ENCODE measurements at regions not wholly inside any gene's neighbourhood (a gene's known extent, or its start where the extent isn't known, plus 50 kb on each side); places are given as distances from the start of the nearest gene placed in this dataset.

GRCh38 chr21:35559128-35559828 lies 501.0 kb downstream of the SETD4 start (continued):
- TF ChIP-seq, protein P1, sequence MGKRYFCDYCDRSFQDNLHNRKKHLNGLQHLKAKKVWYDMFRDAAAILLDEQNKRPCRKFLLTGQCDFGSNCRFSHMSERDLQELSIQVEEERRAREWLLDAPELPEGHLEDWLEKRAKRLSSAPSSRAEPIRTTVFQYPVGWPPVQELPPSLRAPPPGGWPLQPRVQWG (CRISPR knock-in tag; IDR thresholded peaks at IDR 0.05; ENCODE audit: borderline replicate concordance, low read depth): no peak

- POLR2A ChIA-PET: no interaction called here
- BruUV-seq (replicated peaks): no TSS peak
- TF ChIP-seq ATF2 (CRISPR knock-in tag; IDR thresholded peaks at IDR 0.05) (no peak), ZSCAN20 (CRISPR knock-in tag; IDR thresholded peaks at IDR 0.05; ENCODE audit: borderline replicate concordance) (no peak), MED8 (CRISPR knock-in tag; IDR thresholded peaks at IDR 0.05; ENCODE audit: insufficient replicate concordance) (no peak), ZNF572 (CRISPR knock-in tag; IDR thresholded peaks at IDR 0.05) (no peak), NCOA2 (CRISPR knock-in tag; IDR thresholded peaks at IDR 0.05) (no peak), SP1 (IDR thresholded peaks at IDR 0.05) (no peak), SP1 (CRISPR knock-in tag; IDR thresholded peaks at IDR 0.05) (no peak), CC2D1A (CRISPR knock-in tag; IDR thresholded peaks at IDR 0.05) (no peak), ZNF772 (CRISPR knock-in tag; IDR thresholded peaks at IDR 0.05) (no peak), RXRB (CRISPR knock-in tag; IDR thresholded peaks at IDR 0.05; ENCODE audit: borderline replicate concordance) (no peak), SP4 (CRISPR knock-in tag; IDR thresholded peaks at IDR 0.05) (no peak)
- TF ChIP-seq, protein P2, sequence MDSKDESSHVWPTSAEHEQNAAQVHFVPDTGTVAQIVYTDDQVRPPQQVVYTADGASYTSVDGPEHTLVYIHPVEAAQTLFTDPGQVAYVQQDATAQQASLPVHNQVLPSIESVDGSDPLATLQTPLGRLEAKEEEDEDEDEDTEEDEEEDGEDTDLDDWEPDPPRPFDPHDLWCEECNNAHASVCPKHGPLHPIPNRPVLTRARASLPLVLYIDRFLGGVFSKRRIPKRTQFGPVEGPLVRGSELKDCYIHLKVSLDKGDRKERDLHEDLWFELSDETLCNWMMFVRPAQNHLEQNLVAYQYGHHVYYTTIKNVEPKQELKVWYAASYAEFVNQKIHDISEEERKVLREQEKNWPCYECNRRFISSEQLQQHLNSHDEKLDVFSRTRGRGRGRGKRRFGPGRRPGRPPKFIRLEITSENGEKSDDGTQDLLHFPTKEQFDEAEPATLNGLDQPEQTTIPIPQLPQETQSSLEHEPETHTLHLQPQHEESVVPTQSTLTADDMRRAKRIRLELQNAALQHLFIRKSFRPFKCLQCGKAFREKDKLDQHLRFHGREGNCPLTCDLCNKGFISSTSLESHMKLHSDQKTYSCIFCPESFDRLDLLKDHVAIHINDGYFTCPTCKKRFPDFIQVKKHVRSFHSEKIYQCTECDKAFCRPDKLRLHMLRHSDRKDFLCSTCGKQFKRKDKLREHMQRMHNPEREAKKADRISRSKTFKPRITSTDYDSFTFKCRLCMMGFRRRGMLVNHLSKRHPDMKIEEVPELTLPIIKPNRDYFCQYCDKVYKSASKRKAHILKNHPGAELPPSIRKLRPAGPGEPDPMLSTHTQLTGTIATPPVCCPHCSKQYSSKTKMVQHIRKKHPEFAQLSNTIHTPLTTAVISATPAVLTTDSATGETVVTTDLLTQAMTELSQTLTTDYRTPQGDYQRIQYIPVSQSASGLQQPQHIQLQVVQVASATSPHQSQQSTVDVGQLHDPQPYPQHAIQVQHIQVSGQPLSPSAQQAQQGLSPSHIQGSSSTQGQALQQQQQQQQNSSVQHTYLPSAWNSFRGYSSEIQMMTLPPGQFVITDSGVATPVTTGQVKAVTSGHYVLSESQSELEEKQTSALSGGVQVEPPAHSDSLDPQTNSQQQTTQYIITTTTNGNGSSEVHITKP (CRISPR knock-in tag; IDR thresholded peaks at IDR 0.05; ENCODE audit: low read depth): no peak
Observed at GRCh38 chr21:35556536-35556935, 503.8 kb downstream of the SETD4 start.

More at GRCh38 chr21:35556536-35556935, 503.8 kb downstream of the SETD4 start:
- intact Hi-C loops (cut with micrococcal nuclease; ENCODE audit: unreplicated experiment): no loop called here
- WGBS (ENCODE audit: low lambda C conversion rate): 12% methylated on average over 2 of the region's 2 CpGs
- H3K36me3 ChIP-seq (replicated peaks in 1 of 2; ENCODE audit: control insufficient read depth in 1 of 2, insufficient read depth in 2 of 2, low read length in 2 of 2): no peaks in the 10 kb centered on the region
- no peaks in the 10 kb centered on the region for H3K4me1 ChIP-seq (ENCODE audit: insufficient read depth, low read length)
- no peak overlapping the region for H3K27ac ChIP-seq (ENCODE audit: extremely low read length, insufficient read depth, low read length)
- H3K9me3 ChIP-seq (ENCODE audit: low read length): no peaks in the 10 kb centered on the region
- no peak overlapping the region for H3K4me2 ChIP-seq (ENCODE audit: low read depth, low read length)
- H4K20me1 ChIP-seq (ENCODE audit: insufficient read depth, low read length): no peaks in the 10 kb centered on the region
- no peak for DNase-seq (ENCODE audit: low spot score)
- H3K4me3 ChIP-seq (replicated peaks in 1 of 3; ENCODE audit: insufficient read depth in 1 of 3, low read depth in 2 of 3, low read length in 3 of 3): no peak overlapping the region
- ATAC-seq: no peak
- in situ Hi-C loops (cut with HindIII; ENCODE audit: extremely low pct_ligation_motif_present, low pct_unique_long_range_greater_than_20kb): no loop called here
- no peak overlapping the region for H2AFZ ChIP-seq (ENCODE audit: low read length)
- CTCF ChIA-PET (ENCODE audit: low intra/inter-chr PET ratio, low total read pairs): no interaction called here
- no peaks in the 10 kb centered on the region for H3K27me3 ChIP-seq (ENCODE audit: control insufficient read depth in 1 of 2, insufficient read depth in 2 of 2, low read length in 2 of 2)
- H3K9ac ChIP-seq (ENCODE audit: insufficient read depth, low read depth, low read length): no peak overlapping the region
- H3K79me2 ChIP-seq (ENCODE audit: insufficient read depth, low read length): no peaks in the 10 kb centered on the region
- FAIRE-seq: no peak

All from HepG2 (cell line).